ENCODE measurements at regions not wholly inside any gene's neighbourhood (a gene's known extent, or its start where the extent isn't known, plus 50 kb on each side); places are given as distances from the start of the nearest gene placed in this dataset.
A peak's percentile ranks its signal among the peaks of the same experiment; 100 is the strongest.

DNA sequence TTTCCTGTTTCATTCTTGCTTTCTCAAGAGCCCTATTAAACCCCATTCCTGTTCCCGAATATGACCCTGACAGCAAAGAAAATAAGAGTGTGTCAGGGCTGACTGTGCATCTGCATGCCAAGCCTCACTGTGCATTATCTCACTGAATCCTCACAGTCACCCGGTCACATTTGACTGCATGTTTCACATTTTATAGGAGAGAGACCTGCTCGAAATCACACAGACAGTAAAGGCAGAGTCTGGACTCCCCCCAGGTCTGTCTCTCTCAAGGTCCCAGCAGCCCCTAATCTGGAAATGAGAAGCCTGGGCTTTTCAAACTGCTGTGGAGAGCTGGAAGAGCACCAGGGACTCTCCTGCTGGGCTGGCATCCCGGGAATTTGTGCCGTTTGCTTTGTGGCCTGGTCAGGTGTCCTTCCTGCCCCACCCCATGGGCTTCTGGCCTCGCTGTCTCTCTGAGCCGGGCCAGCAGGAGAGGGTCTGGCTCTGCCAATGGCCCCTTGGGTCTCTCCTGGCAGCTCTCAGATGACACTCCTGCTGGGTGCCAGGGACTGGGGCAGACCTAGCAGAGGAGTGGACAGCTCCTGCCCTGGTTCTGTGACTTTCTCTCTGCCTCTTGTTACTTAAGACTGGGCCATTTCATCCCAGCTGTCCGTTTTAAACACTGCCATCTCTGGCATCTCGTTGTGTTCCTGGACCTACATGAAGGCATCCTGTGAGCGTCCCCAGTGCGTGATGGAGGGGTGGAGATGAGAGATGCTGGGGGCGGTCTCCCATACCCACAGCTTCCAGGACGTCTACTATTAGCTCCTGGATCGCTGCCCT lies 173.6 kb downstream of the ARHGAP12 start:
- H3K4me3 Mint-ChIP-seq, result no peak overlapping the region
- peaks cover 17% of the 10 kb centered on the region for H3K4me1 Mint-ChIP-seq
- no peak overlapping the region for H3K27ac Mint-ChIP-seq
- H3K36me3 Mint-ChIP-seq (ENCODE audit: low read depth), result peaks cover 3% of the 10 kb centered on the region
- H3K27me3 Mint-ChIP-seq, result no peaks in the 10 kb centered on the region
- intact Hi-C loops (cut with micrococcal nuclease), result no loop called here
- no peak for DNase-seq
- no peaks in the 10 kb centered on the region for H3K9me3 Mint-ChIP-seq

DNA sequence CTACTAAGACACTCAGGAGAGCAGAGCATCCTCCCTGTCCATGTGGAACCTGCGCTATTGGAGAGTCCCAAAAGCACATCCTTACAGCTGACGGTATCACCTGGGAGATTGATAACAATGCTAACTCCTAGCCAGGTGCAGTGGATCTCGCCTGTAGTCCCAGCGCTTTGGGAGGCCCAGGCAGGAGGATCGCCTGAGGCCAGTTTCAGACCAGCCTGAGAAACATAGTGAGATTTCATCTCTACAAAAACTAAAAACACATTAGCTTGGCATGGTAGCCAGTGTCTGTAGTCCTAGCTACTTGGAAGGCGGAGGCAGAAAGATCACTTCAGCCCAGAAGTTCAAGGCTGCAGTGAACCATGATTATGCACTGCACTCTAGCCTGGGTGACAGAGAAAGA lies 174.9 kb downstream of the ARHGAP12 start:
- Mint-ChIP-seq H3K36me3 (ENCODE audit: low read depth) (no peaks in the 10 kb centered on the region), H3K4me1 (peaks cover 13% of the 10 kb centered on the region), H3K27me3 (no peaks in the 10 kb centered on the region), H3K27ac (no peak overlapping the region), H3K4me3 (no peak overlapping the region), H3K9me3 (no peaks in the 10 kb centered on the region)
- intact Hi-C loops (cut with micrococcal nuclease), result no loop called here
- DNase-seq, result no peak

DNA sequence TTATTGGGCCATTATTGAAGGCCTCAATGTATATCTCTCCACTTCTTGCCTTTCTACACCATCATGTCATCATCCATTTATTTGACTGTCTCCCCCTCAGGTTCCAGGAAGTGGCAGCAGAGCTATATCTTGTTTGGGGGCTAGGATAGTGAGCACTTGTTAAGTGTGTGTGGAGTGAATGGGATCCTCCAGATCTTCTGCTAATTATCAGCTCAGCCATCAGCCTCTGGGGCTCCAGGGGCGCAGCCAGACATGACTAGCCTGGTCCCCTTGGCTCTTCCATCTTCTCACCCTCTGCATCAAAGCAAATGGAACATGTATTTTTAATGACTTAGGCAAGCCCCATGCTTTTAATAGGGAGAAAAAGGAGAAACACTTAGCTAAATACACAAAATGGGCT lies 176.5 kb downstream of the ARHGAP12 start:
- H3K36me3 Mint-ChIP-seq (ENCODE audit: low read depth), result no peaks in the 10 kb centered on the region

DNA sequence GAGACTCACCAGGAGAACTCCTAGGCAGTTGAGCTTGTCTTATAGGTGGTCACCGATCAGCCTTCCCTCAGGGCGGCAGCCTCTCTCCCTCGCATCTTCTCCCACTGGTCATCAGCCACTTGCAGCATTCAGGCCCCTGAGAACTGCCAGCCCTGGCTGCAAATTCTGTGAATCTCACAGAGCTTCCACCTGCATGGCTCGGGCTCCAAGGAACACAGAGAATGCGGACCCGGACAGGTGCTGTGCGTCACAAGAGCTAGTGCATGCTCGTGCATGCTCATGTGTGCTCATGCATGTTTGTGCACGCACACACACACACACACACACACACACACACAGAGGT lies 176.9 kb downstream of the ARHGAP12 start:
- Mint-ChIP-seq H3K4me3 (no peak overlapping the region), H3K9me3 (no peaks in the 10 kb centered on the region), H3K36me3 (ENCODE audit: low read depth) (no peaks in the 10 kb centered on the region), H3K27ac (no peak overlapping the region), H3K4me1 (peaks cover 18% of the 10 kb centered on the region), H3K27me3 (no peaks in the 10 kb centered on the region)
- DNase-seq, result no peak
- intact Hi-C loops (cut with micrococcal nuclease), result no loop called here

More for the DNA sequence above, 176.5 kb downstream of the ARHGAP12 start:
- intact Hi-C loops (cut with micrococcal nuclease), result no loop called here
- no peak for DNase-seq
- H3K4me1 Mint-ChIP-seq, result peaks cover 14% of the 10 kb centered on the region
- no peaks in the 10 kb centered on the region for H3K27me3 Mint-ChIP-seq
- H3K27ac Mint-ChIP-seq, result no peak overlapping the region
- no peak overlapping the region for H3K4me3 Mint-ChIP-seq
- no peaks in the 10 kb centered on the region for H3K9me3 Mint-ChIP-seq

DNA sequence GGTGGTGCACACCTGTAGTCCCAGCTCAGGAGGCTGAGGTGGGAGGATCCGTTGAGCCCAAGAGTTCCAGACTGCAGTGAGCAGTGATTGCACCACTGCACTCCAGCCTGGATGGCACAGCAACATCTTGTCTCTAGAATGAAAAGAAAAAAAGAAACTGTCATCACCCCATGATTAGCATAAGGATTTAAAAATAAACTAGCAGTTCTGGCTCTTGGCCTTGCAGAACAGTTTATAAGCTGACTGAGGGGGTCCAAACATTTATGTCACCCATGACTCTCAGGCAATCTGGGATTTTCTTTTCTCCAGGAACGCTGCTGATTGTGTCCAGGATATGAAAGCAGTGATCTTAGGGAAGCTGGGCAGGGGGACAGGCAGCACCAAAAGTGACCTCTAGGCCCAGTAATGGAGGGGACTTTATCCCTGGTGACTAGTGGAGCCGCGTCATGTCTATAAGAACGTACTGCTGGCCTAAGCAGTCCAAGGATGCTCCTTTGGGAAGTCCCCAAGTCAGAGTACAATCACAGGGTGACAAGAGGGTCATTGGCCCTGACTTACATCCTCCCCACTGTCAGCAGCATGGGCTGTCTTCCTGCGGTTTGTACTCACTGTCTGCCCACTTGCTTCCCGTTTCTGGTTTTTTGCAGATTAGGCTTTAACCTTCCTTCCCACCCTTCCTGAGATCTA lies 177.4 kb downstream of the ARHGAP12 start:
- no peak overlapping the region for H3K27ac Mint-ChIP-seq
- H3K4me3 Mint-ChIP-seq, result no peak overlapping the region
- intact Hi-C loops (cut with micrococcal nuclease), result no loop called here
- H3K9me3 Mint-ChIP-seq, result no peaks in the 10 kb centered on the region
- H3K4me1 Mint-ChIP-seq, result peaks cover 19% of the 10 kb centered on the region
- DNase-seq, result no peak
- H3K36me3 Mint-ChIP-seq (ENCODE audit: low read depth), result no peaks in the 10 kb centered on the region
- no peaks in the 10 kb centered on the region for H3K27me3 Mint-ChIP-seq

DNA sequence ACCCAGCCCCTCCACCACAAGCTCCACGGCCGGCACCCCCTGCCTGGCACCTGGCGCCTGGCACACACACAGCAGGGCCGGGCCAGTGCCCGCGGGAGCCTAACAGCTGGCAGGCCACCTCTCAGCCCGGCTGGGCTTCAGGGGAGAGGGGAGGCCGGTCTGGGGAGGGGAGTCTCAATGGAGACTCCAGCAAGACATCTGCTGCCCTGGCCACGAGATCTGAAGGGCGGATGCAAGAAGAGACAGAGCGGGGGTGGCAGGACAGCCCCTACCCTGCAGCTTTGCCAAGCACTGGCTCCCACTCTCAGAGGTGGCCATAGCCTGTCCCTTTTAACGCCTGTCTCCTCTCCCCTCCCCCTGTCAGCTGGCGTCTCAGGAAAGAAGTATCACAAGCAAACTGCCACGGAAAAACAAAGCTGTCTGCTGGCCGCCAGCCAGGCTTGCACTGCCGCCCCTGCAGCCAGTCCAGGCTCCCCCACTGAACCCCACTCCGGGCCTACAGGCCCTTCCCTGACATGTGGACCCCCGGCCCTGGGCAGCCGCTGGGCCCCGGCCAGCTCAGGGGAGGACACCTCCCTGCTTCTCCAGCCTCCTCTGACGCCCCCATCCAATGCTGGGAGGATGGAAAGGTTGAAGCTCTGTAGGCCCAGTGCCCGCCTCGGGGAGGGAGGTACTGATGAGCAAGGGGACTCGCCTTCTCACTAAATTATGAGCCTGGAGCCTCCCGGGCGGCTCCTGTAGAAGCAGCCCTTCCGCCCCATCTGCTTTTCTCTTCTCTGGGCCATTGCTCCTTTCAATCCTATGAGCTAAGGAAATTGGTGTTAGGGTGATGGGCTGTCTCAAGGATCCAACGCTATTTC lies 178.4 kb downstream of the ARHGAP12 start:
- no peak for DNase-seq
- no peaks in the 10 kb centered on the region for H3K27me3 Mint-ChIP-seq
- peaks cover 29% of the 10 kb centered on the region for H3K4me1 Mint-ChIP-seq
- H3K9me3 Mint-ChIP-seq, result no peaks in the 10 kb centered on the region
- H3K27ac Mint-ChIP-seq, result no peak overlapping the region
- H3K4me3 Mint-ChIP-seq, result no peak overlapping the region
- H3K36me3 Mint-ChIP-seq (ENCODE audit: low read depth), result no peaks in the 10 kb centered on the region
- intact Hi-C loops (cut with micrococcal nuclease), result no loop called here

DNA sequence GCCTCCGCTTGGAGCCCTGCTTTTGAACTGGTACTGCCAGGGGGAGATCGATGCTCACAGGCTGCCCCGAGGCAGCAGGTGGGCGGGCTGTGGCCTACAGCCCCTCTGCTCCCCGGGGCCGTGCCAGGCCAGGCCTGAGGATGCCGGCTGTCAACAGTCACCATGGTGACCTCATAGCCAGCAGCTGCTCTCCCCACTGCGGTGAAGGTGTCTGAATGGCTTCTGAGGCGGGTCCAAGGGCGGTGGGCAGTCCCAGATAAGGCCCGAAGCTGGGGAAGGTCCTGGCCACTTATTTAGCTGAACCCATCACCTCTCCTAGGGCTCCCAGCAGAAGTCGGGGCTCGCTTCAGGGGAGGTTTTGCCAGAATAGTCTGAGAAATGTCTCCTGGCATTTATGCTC lies 179.3 kb downstream of the ARHGAP12 start:
- Mint-ChIP-seq H3K9me3 (no peaks in the 10 kb centered on the region), H3K4me1 (peaks cover 36% of the 10 kb centered on the region), H3K4me3 (no peak overlapping the region), H3K27me3 (no peaks in the 10 kb centered on the region), H3K27ac (no peak overlapping the region), H3K36me3 (ENCODE audit: low read depth) (no peaks in the 10 kb centered on the region)
- intact Hi-C loops (cut with micrococcal nuclease), result no loop called here
- DNase-seq, result no peak

DNA sequence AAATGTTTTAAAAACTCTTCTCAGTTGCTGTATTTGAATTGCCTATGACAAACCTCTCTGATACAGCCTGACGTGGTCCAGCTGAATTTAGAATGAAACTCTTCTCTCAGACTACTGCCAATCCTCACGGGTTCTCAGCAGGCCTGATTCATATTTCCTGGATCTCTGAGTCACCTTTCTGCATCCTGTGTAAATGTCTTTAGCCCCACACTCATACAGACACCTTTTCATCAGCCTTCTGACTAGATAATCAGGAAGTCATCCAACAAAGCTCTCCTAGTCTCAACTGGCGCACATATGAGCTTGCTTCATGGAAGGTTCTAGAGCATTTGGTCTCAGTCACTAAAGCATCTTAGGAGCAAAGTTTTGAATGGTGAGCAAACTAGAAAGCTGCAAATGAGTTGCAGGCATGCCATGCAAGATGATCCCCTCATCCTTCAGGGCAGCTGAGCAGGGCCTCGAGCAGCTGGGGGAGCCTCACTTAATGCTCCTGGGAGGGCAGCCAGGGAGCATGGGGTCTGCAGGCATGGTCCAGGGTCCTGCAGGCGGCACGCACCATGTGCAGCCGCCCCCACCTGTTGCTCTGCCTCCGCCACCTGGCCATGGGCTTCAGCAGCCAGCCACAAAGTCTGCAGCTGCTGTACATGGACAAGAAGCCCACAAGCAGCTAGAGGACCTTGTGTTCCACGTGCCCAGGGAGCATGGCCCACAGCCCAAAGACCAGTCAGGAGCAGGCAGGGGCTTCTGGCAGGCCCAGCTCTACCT lies 182.8 kb downstream of the ARHGAP12 start:
- peak; percentile 84 for DNase-seq
- Mint-ChIP-seq H3K4me1 (peaks cover 27% of the 10 kb centered on the region), H3K4me3 (no peak overlapping the region), H3K36me3 (ENCODE audit: low read depth) (no peaks in the 10 kb centered on the region), H3K27me3 (no peaks in the 10 kb centered on the region), H3K27ac (peak overlapping the region; percentile 79), H3K9me3 (peaks cover 13% of the 10 kb centered on the region)
- intact Hi-C loops (cut with micrococcal nuclease), result loop anchor here (1.0 kb wide), 2 partner anchors 15 to 38 kb away; no protein-coding TSS in a partner anchor

DNA sequence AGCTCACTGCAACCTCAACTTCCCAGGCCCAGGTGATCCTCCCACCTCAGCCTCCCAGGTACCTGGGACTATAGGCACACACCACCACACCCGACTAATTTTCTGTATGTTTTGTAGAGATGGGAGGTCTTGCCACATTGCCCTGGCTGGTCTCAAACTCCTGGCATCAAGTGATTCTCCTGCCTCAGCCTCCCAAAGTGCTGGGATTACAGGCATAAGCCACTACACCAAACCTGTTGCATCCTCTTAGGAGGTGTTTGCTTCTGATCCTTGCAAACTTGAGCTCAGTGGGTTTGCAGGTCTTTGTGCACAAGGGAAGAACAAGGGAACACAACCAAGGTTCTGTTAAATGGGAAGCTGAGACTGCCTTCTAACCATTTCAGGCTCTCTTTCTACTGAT lies 184.6 kb downstream of the ARHGAP12 start:
- H3K27ac Mint-ChIP-seq, result no peak overlapping the region
- peaks cover 13% of the 10 kb centered on the region for H3K9me3 Mint-ChIP-seq
- peaks cover 27% of the 10 kb centered on the region for H3K4me1 Mint-ChIP-seq
- no peaks in the 10 kb centered on the region for H3K36me3 Mint-ChIP-seq (ENCODE audit: low read depth)
- intact Hi-C loops (cut with micrococcal nuclease), result no loop called here
- H3K4me3 Mint-ChIP-seq, result no peak overlapping the region
- DNase-seq, result no peak
- H3K27me3 Mint-ChIP-seq, result no peaks in the 10 kb centered on the region

DNA sequence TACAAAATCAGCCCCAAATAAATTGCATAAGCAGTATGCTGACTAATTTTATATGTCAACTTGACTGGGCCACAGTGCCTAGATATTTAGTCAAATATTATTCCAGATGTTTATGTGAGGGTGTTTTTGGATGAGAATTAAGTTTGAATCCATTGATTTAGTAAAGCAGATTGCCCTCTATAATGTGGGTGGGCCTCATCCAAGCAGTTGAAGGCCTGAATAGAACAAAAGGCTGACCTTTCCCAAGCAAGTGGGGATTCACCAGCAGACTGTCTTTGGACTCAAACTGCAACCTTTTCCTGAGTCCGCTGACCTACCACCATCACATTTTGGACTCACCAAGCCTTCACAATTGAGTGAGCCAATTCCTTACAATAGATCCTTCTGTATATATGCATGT lies 186.4 kb downstream of the ARHGAP12 start:
- H3K36me3 Mint-ChIP-seq (ENCODE audit: low read depth), result no peaks in the 10 kb centered on the region
- peaks cover 19% of the 10 kb centered on the region for H3K9me3 Mint-ChIP-seq
- no peaks in the 10 kb centered on the region for H3K27me3 Mint-ChIP-seq
- no peak overlapping the region for H3K4me3 Mint-ChIP-seq
- DNase-seq, result no peak
- no peak overlapping the region for H3K27ac Mint-ChIP-seq
- peaks cover 27% of the 10 kb centered on the region for H3K4me1 Mint-ChIP-seq
- intact Hi-C loops (cut with micrococcal nuclease), result no loop called here

DNA sequence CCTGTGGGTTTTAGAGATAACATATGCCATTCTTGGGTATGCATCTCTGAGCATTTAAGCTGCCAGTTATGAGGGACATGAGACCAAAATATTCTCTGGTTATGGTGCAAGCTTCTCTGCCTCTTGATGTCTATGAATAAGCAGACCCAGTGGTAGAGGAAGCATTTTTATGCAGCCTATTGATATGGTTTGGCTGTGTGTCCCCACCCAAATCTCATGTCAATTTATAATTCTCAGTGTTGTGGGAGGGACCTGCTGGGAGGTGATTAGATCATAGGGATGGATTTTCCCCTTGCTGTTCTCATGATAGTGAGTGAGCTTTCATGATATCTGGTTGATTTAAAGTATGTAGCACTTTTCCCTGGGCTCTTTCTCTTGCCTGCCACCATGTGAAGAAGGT lies 187.2 kb downstream of the ARHGAP12 start:
- no peak for DNase-seq
- intact Hi-C loops (cut with micrococcal nuclease), result loop anchor here (1.0 kb wide), 1 partner anchor 32 kb away; no protein-coding TSS in a partner anchor
- H3K9me3 Mint-ChIP-seq, result peaks cover 23% of the 10 kb centered on the region
- no peaks in the 10 kb centered on the region for H3K27me3 Mint-ChIP-seq
- H3K36me3 Mint-ChIP-seq (ENCODE audit: low read depth), result no peaks in the 10 kb centered on the region
- H3K4me3 Mint-ChIP-seq, result no peak overlapping the region
- peaks cover 22% of the 10 kb centered on the region for H3K4me1 Mint-ChIP-seq
- no peak overlapping the region for H3K27ac Mint-ChIP-seq

DNA sequence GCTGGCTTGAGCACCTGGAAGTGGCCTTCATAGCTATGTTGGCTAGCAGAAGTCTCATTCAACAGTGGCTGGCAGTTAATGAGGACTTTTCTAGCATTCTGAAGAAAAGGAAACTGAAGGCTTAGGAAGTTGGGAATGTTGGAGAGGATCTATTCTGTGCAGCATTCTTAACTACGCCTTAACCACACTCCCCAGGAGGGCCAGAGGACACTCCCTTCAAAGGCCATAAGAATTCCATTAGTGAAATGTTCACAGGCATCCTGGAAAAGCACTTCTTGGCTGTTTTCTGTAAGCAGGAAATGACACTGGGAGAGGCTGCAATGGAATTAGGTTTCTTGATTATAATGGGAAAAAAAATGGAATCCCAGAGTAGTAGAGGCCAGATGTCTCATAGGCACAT lies 188.9 kb downstream of the ARHGAP12 start:
- Mint-ChIP-seq H3K36me3 (ENCODE audit: low read depth) (peaks cover 2% of the 10 kb centered on the region), H3K9me3 (peaks cover 23% of the 10 kb centered on the region), H3K27ac (no peak overlapping the region), H3K4me1 (peaks cover 6% of the 10 kb centered on the region), H3K4me3 (no peak overlapping the region), H3K27me3 (no peaks in the 10 kb centered on the region)
- intact Hi-C loops (cut with micrococcal nuclease), result no loop called here
- no peak for DNase-seq

DNA sequence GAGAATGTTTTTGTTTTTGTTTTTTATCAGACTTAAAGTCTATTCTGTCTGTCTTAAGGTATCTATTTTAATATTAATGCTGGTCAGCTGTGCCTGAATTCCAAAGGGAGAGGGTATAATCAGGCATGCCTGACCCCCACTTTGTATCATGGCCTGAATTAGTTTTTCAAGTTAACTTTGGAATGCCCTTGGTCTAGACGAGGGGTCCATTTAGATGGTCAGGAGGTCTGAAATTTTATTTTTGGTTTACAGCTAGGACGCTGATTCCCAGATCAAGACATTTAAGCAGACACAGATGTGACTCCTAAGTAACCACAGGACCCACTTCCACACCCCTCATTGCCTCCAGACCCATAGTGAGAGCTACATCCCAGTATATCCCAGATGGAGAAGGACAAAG lies 189.5 kb downstream of the ARHGAP12 start:
- no peak overlapping the region for H3K27ac Mint-ChIP-seq
- intact Hi-C loops (cut with micrococcal nuclease), result no loop called here
- H3K4me3 Mint-ChIP-seq, result no peak overlapping the region
- peaks cover 23% of the 10 kb centered on the region for H3K9me3 Mint-ChIP-seq
- peaks cover 2% of the 10 kb centered on the region for H3K36me3 Mint-ChIP-seq (ENCODE audit: low read depth)
- no peaks in the 10 kb centered on the region for H3K27me3 Mint-ChIP-seq
- DNase-seq, result no peak
- H3K4me1 Mint-ChIP-seq, result peaks cover 4% of the 10 kb centered on the region
